HepG2 (cell line): ENCODE measurements at regions not wholly inside any gene's neighbourhood (a gene's known extent, or its start where the extent isn't known, plus 50 kb on each side); places are given as distances from the start of the nearest gene placed in this dataset.

Experiments used
- ATAC-seq: fragments of 200-7000 bp; cut with Tn5 transposase; 3 replicates; pipeline ENCODE4 v1.9.1; 2020; ENCODE audit warnings: mild to moderate bottlenecking, moderate library complexity
- BruUV-seq: library from RNA; stranded (reverse); fragments of 400-500 nt; replicated peaks from 2 replicates; lab custom pipeline; 2021; lab: Mats Ljungman, UMichigan
- CTCF ChIA-PET: fragments of 300-600 bp; formaldehyde crosslinking; extraction: SDS; loops from one replicate; lab custom pipeline; 2021; ENCODE audit warnings: low total read pairs, inconsistent platforms, low intra/inter-chr PET ratio; lab: Yijun Ruan, JAX
- POLR2A ChIA-PET: fragments of 350-600 bp; sonication (Branson Sonifier 250); formaldehyde crosslinking; loops from one replicate; lab custom pipeline; 2020; ENCODE audit warnings: antibody characterized with exemption, inconsistent platforms; lab: Yijun Ruan, JAX
- DNase-seq: peaks from one replicate; pipeline ENCODE4 v3.0.0-alpha.2; 2015; ENCODE audit warnings: low spot score
- FAIRE-seq: peaks from 3 replicates; lab custom pipeline; 2011; peaks lifted over from hg19 to GRCh38; lab: Jason Lieb, UNC
- H2AFZ ChIP-seq: one replicate; pipeline ENCODE4 v1.6.1; 2011; ENCODE audit warnings: low read length, inconsistent platforms
- H3K27ac ChIP-seq: fragments of 300-600 bp; 3 replicates; pipeline ENCODE4 v1.8.0; 2011; ENCODE audit warnings: mixed run types, mild to moderate bottlenecking, mixed read lengths, low read length, inconsistent platforms; ENCODE audit not compliant: insufficient read depth; ENCODE audit errors: extremely low read length
- H3K27me3 ChIP-seq, 2 experiments: fragments of 200-600 bp in 1 of 2; 2 replicates in 1 of 2; 3 replicates in 1 of 2; pipeline versions ENCODE4 v1.6.0 to v1.8.0; 2011; ENCODE audit warnings: low read length in 2 of 2, mild to moderate bottlenecking in 2 of 2, moderate library complexity in 2 of 2, inconsistent platforms in 1 of 2; ENCODE audit not compliant: insufficient read depth in 2 of 2, control insufficient read depth in 1 of 2
- H3K36me3 ChIP-seq, 2 experiments: fragments of 200-600 bp in 1 of 2; replicated peaks in 1 of 2; 2 replicates in 1 of 2; 3 replicates in 1 of 2; pipeline versions ENCODE4 v1.5.1 to v1.8.0; 2011; ENCODE audit warnings: low read length in 2 of 2, inconsistent platforms in 1 of 2; ENCODE audit not compliant: insufficient read depth in 2 of 2, control insufficient read depth in 1 of 2
- H3K4me1 ChIP-seq: 2 replicates; pipeline ENCODE4 v1.5.1; 2012; ENCODE audit warnings: low read length, inconsistent platforms; ENCODE audit not compliant: insufficient read depth
- H3K4me2 ChIP-seq: 2 replicates; pipeline ENCODE4 v1.6.0; 2011; ENCODE audit warnings: low read depth, low read length, inconsistent platforms
- H3K4me3 ChIP-seq, 3 experiments: fragments of 200-600 bp in 1 of 3; sonication (generic), shearing (Covaris generic) in 1 of 3; replicated peaks in 1 of 3; 2 replicates each; pipeline ENCODE4 v1.5.1; 2011 to 2016; ENCODE audit warnings: low read length in 3 of 3, inconsistent platforms in 2 of 3, low read depth in 2 of 3, mild to moderate bottlenecking in 2 of 3, control low read depth in 1 of 3, mixed read lengths in 1 of 3; ENCODE audit not compliant: insufficient read depth in 1 of 3
- H3K79me2 ChIP-seq: one replicate; pipeline ENCODE4 v1.6.1; 2011; ENCODE audit warnings: low read length, inconsistent platforms; ENCODE audit not compliant: insufficient read depth
- H3K9ac ChIP-seq: 2 replicates; pipeline ENCODE4 v1.6.0; 2011; ENCODE audit warnings: mild to moderate bottlenecking, low read depth, low read length, inconsistent platforms; ENCODE audit not compliant: insufficient read depth
- H3K9me3 ChIP-seq: 2 replicates; pipeline ENCODE4 v1.5.1; 2012; ENCODE audit warnings: mild to moderate bottlenecking, low read length
- H4K20me1 ChIP-seq: 2 replicates; pipeline ENCODE4 v1.6.0; 2011; ENCODE audit warnings: inconsistent platforms, mild to moderate bottlenecking, low read length, moderate library complexity; ENCODE audit not compliant: insufficient read depth
- ATF6 ChIP-seq: sonication (generic); formaldehyde crosslinking; conservative IDR thresholded peaks from 2 replicates; pipeline ENCODE4 v1.4.0; 2020; ENCODE audit warnings: missing genetic modification reagents
- HOXA3 ChIP-seq: sonication (generic); formaldehyde crosslinking; IDR thresholded peaks from 2 replicates; pipeline ENCODE4 v1.5.0; 2020; ENCODE audit warnings: missing genetic modification reagents
- KLF15 ChIP-seq: sonication (generic); formaldehyde crosslinking; IDR thresholded peaks from 2 replicates; pipeline ENCODE4 v1.8.1; 2023; ENCODE audit warnings: borderline replicate concordance, mild to moderate bottlenecking, inconsistent platforms, missing genetic modification reagents, mixed read lengths
- SNAPC5 ChIP-seq: sonication (generic); formaldehyde crosslinking; IDR thresholded peaks from 2 replicates; pipeline ENCODE4 v1.8.1; 2023; ENCODE audit warnings: mild to moderate bottlenecking, missing genetic modification reagents, borderline replicate concordance
- SP4 ChIP-seq: sonication (generic); formaldehyde crosslinking; IDR thresholded peaks from 2 replicates; pipeline ENCODE4 v1.8.1; 2023; ENCODE audit warnings: mild to moderate bottlenecking, missing genetic modification reagents
- TEAD2 ChIP-seq: sonication (generic); formaldehyde crosslinking; IDR thresholded peaks from 2 replicates; pipeline ENCODE4 v1.9.0; 2021; ENCODE audit warnings: missing genetic modification reagents
- USF2 ChIP-seq, 2 experiments: sonication (generic) in 1 of 2; formaldehyde crosslinking in 1 of 2; IDR thresholded peaks; 2 replicates each; pipeline versions ENCODE4 v1.5.1 to v1.6.1; 2011 to 2020; ENCODE audit warnings: borderline replicate concordance in 1 of 2, low read depth in 1 of 2, low read length in 1 of 2, mild to moderate bottlenecking in 1 of 2, missing genetic modification reagents in 1 of 2, moderate library complexity in 1 of 2
- ZBTB42 ChIP-seq: sonication (generic); formaldehyde crosslinking; IDR thresholded peaks from 2 replicates; pipeline ENCODE4 v1.5.0; 2020; ENCODE audit warnings: mild to moderate bottlenecking, missing genetic modification reagents
- ZBTB46 ChIP-seq: sonication (generic); formaldehyde crosslinking; IDR thresholded peaks from 2 replicates; pipeline ENCODE4 v1.4.0; 2020; ENCODE audit warnings: mild to moderate bottlenecking, missing genetic modification reagents, borderline replicate concordance
- ZNF530 ChIP-seq: sonication (generic); formaldehyde crosslinking; IDR thresholded peaks from 2 replicates; pipeline ENCODE4 v1.5.0; 2020; ENCODE audit warnings: low read depth, mild to moderate bottlenecking, missing genetic modification reagents
- ZNF563 ChIP-seq: sonication (generic); formaldehyde crosslinking; IDR thresholded peaks from 2 replicates; pipeline ENCODE4 v1.8.0; 2022; ENCODE audit warnings: mild to moderate bottlenecking, moderate library complexity, missing genetic modification reagents
- ZNF660 ChIP-seq: sonication (generic); formaldehyde crosslinking; IDR thresholded peaks from 2 replicates; pipeline ENCODE4 v1.5.1; 2020; ENCODE audit warnings: mild to moderate bottlenecking, low read depth, missing genetic modification reagents, borderline replicate concordance
- ZNF83 ChIP-seq: sonication (generic); formaldehyde crosslinking; IDR thresholded peaks from 2 replicates; pipeline ENCODE4 v1.4.0; 2020; ENCODE audit warnings: missing genetic modification reagents, mild to moderate bottlenecking, borderline replicate concordance
- ZNF850 ChIP-seq: sonication (generic); formaldehyde crosslinking; conservative IDR thresholded peaks from 2 replicates; pipeline ENCODE4 v1.9.0; 2021; ENCODE audit warnings: mild to moderate bottlenecking, missing genetic modification reagents
- WGBS: methylation state at CpG from one replicate; pipeline ENCODE4 v1.1.6; 2017; ENCODE audit warnings: low lambda C conversion rate; 5-methylcytosine and 5-hydroxymethylcytosine counted together
- in situ Hi-C: cut with HindIII; loops from 2 replicates; pipeline ENCODE4 v1.10.0; 2017; ENCODE audit warnings: low pct_unique_long_range_greater_than_20kb; ENCODE audit not compliant: extremely low pct_ligation_motif_present
- intact Hi-C: fragments of 100-400 bp; cut with micrococcal nuclease; formaldehyde crosslinking; loops from one replicate; pipeline ENCODE4 v1.10.0; 2022; ENCODE audit not compliant: unreplicated experiment

GRCh38 chr7:113370910-113371309, 252.6 kb upstream of the SMIM30 start (continued):
- TF ChIP-seq USF2 (IDR thresholded peaks at IDR 0.05; ENCODE audit: low read depth, low read length) (no peak), USF2 (CRISPR knock-in tag; IDR thresholded peaks at IDR 0.05; ENCODE audit: borderline replicate concordance) (no peak)
- TF ChIP-seq, all 625 proteins: peak for 0

GRCh38 chr7:113368256-113368655, 249.9 kb upstream of the SMIM30 start:
- Histone ChIP-seq H3K4me3 (no peak overlapping the region), H3K79me2 (no peaks in the 10 kb centered on the region), H3K27me3 (no peaks in the 10 kb centered on the region), H3K27ac (no peak overlapping the region), H2AFZ (no peak overlapping the region), H3K9me3 (no peaks in the 10 kb centered on the region), H4K20me1 (no peaks in the 10 kb centered on the region), H3K4me1 (no peaks in the 10 kb centered on the region), H3K36me3 (no peaks in the 10 kb centered on the region), H3K9ac (no peak overlapping the region), H3K4me2 (no peak overlapping the region)
- ChIA-PET POLR2A (no interaction called here), CTCF (no interaction called here)
- intact Hi-C loops = no loop called here
- 67% methylated on average over 1 of the region's 1 CpG for WGBS
- BruUV-seq = no TSS peak
- DNase-seq (no peak), FAIRE-seq (no peak), ATAC-seq (no peak)
- in situ Hi-C loops = no loop called here
- TF ChIP-seq ZNF850 (CRISPR knock-in tag) = no peak
- TF ChIP-seq ZBTB46 (CRISPR knock-in tag) = no peak
- TF ChIP-seq SNAPC5 (CRISPR knock-in tag) = no peak
- TF ChIP-seq ZNF530 = no peak
- TF ChIP-seq ATF6 = no peak
- TF ChIP-seq TEAD2 (CRISPR knock-in tag) = no peak
- no peak for TF ChIP-seq ZNF563
- TF ChIP-seq ZBTB42 (CRISPR knock-in tag) = no peak
- no peak for TF ChIP-seq HOXA3 (CRISPR knock-in tag)
- no peak for TF ChIP-seq ZNF83 (CRISPR knock-in tag)
- no peak for TF ChIP-seq SP4 (CRISPR knock-in tag)
- TF ChIP-seq KLF15 (CRISPR knock-in tag) = no peak
- no peak for TF ChIP-seq ZNF660 (CRISPR knock-in tag)
